ENCODE measurements at regions not wholly inside any gene's neighbourhood (a gene's known extent, or its start where the extent isn't known, plus 50 kb on each side); places are given as distances from the start of the nearest gene placed in this dataset.

- TF ChIP-seq POLR2AphosphoS5 (IDR thresholded peaks at IDR 0.05): no peak
- no peak for TF ChIP-seq EP300 (IDR thresholded peaks at IDR 0.05; ENCODE audit: low read depth)
- no peak for TF ChIP-seq CTCF (IDR thresholded peaks at IDR 0.05)
Observed at GRCh38 chr3:76367281-76367680, 581.9 kb upstream of the ZNF717 start.

Data from transverse colon (tissue), 4 donors.